Esophagus mucosa (tissue), 1 donor: ENCODE measurements at regions not wholly inside any gene's neighbourhood (a gene's known extent, or its start where the extent isn't known, plus 50 kb on each side); places are given as distances from the start of the nearest gene placed in this dataset.

Experiments
- ATAC-seq: fragments of 200-7000 bp; cut with Tn5 transposase; one replicate; pipeline ENCODE4 v1.9.1; 2020
- donor health status: DM: yes; HTN: yes; CAD: no.

- ATAC-seq = no peak
Observed at GRCh38 chr12:127064207-127064606, 1202.8 kb upstream of the TMEM132C start.

- no peak for ATAC-seq
Observed at GRCh38 chr12:127065595-127065994, 1201.4 kb upstream of the TMEM132C start.

- ATAC-seq = no peak
Observed at GRCh38 chr12:127070515-127071157, 1196.3 kb upstream of the TMEM132C start.

GRCh38 chr12:127074161-127074560 is 1192.8 kb upstream of the TMEM132C start:
- ATAC-seq = no peak

DNA sequence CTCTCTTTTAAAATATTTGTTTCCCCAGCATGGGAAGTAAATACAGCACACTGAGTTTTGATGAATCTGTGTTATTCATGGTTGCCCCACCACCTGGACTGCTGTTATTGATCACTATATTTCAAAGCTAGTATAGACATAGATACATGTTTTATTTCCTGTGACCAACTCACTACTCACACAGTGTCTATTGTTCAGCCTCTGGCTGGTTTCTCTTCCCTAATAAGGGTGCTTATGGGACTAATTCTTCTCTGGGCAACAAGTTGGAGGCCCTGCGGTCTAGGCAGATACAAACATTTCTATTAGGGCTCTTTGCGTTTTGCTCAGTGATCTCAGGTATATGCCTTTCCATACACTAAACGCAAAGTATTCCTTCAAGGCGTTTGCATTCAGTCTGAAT is 1191.0 kb upstream of the TMEM132C start:
- no peak for ATAC-seq

GRCh38 chr12:127077262-127078045 is 1189.5 kb upstream of the TMEM132C start:
- no peak for ATAC-seq

- no peak for ATAC-seq
Observed at GRCh38 chr12:127078577-127079350, 1188.2 kb upstream of the TMEM132C start.

GRCh38 chr12:127079636-127080035 is 1187.3 kb upstream of the TMEM132C start:
- ATAC-seq = no peak

DNA sequence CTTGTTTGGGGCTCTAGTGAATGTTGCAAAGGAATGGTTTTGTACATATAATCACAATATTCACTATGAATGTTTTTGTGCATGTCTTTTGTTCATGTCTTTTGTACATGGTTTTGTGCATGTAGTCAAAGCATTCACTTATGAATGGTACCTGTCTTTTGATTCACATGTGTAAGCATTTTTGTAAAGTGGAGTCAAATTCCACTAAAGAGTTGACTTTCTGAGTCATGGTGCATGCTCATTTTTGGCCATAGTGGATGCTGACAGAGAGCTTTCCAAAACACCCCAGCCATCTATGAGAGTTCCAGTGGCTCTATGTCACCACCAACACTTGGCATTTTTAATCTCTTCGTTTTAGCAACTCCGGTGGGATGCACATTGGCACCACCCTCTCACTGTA is 1185.9 kb upstream of the TMEM132C start:
- ATAC-seq = no peak

- peak; percentile 80 for ATAC-seq
Observed at GRCh38 chr12:127083008-127083949, 1183.7 kb upstream of the TMEM132C start.

GRCh38 chr12:127101076-127101475 is 1165.9 kb upstream of the TMEM132C start:
- no peak for ATAC-seq

DNA sequence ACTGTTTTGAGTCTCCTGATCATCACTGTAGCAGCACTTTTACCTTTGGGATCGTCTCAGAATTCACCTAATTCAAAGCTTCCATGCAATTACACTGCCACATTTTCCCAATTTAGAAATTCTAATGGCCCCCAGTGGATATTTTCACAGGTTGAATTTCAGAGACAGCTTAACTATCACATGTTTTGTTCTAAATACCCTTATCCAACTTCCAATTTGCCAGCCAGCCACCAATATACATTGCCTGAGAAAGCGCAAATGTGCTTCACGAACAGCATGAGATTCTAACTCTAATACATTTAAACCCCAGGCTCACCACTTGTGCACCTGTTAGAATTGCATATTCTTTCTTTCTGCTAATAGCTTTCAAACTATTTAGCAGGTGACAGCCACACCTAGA is 1160.9 kb upstream of the TMEM132C start:
- ATAC-seq = no peak

DNA sequence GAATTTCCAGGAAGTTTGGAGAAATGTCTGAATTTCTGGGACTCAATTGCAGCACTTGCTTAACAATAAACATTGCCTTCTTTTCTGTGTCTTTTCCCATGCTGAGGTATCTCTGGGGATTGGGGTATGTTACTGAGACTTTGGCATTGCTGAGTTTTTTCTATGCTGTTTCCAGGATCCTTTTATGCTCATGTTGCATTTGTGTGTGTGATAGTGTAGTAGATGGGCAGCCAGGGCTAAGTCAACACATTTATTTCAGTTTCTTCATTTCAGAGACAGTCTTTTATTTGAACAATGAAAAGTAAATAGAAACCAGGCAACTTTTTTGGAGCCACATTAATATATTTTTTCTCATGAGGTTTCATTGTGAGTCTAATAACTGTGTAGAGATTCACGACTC is 1160.3 kb upstream of the TMEM132C start:
- ATAC-seq = no peak

GRCh38 chr12:127107744-127108143 is 1159.2 kb upstream of the TMEM132C start:
- ATAC-seq = peak; percentile 76

- ATAC-seq = peak; percentile 79
Observed at GRCh38 chr12:127108360-127109215, 1158.4 kb upstream of the TMEM132C start.

GRCh38 chr12:127113945-127114344 is 1153.0 kb upstream of the TMEM132C start:
- no peak for ATAC-seq

DNA sequence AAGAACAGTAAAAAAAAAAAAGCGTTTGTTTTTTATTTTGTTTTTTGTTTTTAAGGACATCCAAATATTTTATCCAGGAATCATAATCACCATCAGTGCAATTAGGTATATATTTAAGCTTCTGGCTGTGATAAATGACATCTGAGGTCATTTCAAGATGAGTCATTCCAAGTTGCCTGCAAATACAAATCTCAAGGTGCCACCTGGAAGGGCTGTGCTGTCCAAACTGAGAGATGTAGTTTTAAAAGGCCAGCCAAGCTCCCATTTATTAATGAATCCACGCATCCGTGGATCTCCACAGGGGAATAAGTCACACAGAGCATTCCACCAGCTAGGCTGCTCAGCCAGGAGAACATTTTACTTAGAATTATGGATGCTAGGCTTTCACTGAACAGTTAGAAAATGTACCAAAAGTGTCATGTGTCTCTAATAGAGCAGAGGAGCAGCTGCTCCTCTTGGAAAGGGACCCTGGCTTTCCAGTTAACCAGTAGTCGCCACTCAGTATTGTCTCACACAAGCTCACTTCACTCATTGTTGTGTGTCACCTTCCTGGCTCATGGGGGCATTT is 1151.4 kb upstream of the TMEM132C start:
- ATAC-seq = no peak

- ATAC-seq = no peak
Observed at GRCh38 chr12:127118251-127118650, 1148.7 kb upstream of the TMEM132C start.

GRCh38 chr12:127119600-127120140 is 1147.3 kb upstream of the TMEM132C start:
- no peak for ATAC-seq

DNA sequence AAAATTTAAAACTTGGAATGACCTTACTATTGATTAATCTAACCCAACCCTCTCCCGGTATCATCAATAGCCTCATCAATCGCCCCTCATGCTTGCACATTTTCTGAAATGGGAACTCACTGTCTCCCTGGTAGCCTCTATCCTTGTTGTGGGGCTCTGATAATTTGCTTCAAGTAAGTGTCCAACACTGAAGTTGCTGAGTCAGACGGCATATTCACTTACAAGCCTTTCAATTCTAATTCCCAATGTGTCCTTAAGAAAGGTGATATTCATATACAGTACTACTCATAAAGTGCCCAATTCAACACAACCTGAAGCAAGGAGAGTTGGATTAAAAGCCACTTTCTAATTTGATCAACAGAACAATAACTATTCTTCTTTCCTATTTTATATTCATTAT is 1146.1 kb upstream of the TMEM132C start:
- ATAC-seq = no peak
